HG02884 (cell line): ENCODE measurements at regions not wholly inside any gene's neighbourhood (a gene's known extent, or its start where the extent isn't known, plus 50 kb on each side); places are given as distances from the start of the nearest gene placed in this dataset.

Experiments
- ATAC-seq: cut with Tn5 transposase; IDR thresholded peaks from one replicate; pipeline ENCODE4 v1.9.1; 2021; ENCODE audit warnings: mild to moderate bottlenecking, moderate library complexity; ENCODE audit not compliant: unreplicated experiment

DNA sequence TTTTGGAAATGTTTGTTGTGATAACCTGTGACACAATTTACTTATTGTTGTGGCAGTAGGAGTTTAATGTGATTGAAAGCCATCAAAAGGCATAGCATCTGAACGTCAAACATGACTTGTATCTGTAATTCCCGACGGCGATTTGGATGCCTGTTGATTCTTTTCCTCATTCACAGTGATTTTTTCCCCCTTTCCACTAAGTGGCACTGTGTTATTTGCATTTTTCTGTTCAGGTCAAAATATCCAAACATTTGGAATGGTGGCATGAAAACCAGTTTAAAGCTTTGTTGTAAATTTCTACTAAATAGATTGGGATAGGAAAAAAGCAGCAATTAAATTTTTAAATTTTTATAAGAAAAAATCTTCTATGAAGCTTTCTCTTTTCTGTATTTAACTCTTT is 259.9 kb upstream of the KCNH8 start:
- ATAC-seq, result no peak

DNA sequence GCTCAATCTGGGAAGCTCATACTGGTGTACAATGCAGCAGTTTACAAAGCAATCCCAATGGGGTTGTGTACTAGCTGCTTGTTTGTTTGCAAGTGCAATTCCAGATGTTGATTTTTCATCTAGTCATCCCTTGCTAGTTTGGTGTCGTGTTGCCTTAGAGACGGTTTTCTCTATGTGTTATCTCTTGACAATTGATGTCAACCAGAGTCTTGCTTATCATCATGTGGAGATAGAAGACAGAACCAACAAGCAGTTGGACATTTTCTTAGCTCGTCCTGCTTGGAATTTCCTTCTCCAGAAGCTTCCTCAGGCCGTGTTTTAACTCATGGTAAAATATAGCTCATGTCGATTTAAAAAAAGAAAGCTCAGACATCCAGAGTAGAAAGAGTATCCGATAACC is 262.0 kb upstream of the KCNH8 start:
- no peak for ATAC-seq

- no peak for ATAC-seq
These were observed 262.7 kb upstream of the KCNH8 start for GRCh38 chr3:18885612-18886011.

DNA sequence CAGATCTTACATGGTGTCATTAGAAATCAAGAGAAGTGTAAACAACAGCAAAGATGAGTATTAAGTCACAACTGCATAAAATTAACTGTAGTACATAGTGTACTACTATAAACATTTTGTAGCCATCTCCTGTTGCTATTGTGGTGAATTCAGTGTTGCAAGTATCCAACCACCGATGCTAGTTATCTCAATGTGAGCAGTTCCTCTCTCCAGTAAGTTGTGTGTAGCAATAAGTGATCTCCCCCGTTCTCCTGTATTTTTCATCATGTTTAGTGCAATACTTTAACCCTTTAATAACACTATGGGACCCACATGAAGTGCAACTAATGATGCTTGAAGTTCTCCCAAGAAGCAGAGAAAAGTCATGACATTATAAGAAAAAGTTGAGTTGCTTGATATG is 264.7 kb upstream of the KCNH8 start:
- no peak for ATAC-seq

GRCh38 chr3:18880691-18881090 is 267.6 kb upstream of the KCNH8 start:
- ATAC-seq, result no peak

DNA sequence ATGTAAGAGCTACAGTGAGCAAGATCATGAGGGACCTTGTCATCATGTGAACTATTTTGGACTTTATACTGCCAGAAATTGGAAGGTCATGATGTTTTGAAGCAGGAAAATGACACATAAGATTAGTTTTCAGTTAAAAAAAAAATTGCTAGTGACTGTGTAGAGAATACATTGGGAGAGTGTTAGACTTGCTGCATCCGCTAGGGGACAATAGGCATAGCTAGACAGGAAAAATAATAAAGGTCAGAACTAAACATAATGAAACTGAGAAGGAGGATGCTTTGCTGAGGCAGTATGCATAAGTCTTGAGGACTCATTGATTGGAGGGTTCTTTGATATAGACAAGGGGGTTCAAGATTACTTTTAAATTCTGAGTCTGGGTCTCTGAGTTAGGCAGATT is 275.8 kb upstream of the KCNH8 start:
- ATAC-seq, result peak; percentile 77

DNA sequence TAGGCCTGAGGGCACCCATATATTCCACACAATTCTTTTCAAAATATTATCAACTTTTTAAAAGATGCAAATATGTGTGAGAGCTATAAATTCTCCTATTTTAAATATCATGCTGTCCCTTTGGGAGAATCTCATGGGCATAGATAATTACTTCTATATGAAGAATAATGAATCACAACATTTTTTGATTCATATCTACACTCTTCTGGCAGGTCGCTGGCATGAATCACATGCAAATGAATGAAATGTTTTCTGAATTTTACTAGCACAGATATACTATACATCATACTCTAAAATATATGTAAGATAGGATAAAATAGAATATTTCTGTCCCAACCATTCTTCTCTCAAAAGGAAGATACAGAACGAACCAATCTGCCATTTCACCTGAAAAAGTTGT is 277.7 kb upstream of the KCNH8 start:
- ATAC-seq, result no peak

DNA sequence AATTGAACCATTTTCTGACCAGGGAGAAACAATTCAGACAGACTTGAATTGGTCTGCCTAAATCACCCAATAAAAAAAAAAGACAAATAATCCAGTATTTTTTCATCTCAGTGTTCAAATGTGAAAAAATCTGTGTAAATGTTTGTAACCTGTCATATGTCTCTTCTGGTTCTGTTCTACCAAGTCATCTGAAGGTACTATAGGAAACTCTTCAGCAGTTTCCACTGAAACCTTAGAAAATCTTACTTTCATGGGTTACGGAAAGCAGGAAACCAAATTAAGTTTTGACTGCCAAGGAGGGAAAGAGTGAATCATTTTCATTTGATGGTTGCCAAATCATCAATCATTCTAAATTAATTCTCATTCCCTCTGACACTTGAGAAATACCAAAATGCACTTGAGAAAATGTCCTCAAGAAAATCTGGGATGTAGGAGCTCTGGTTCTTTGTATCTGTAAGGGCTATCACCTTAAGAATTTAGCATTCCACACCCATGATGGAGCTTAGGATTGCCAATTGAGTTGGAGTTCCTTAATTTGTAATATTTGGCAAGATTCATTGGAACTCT is 278.2 kb upstream of the KCNH8 start:
- ATAC-seq, result no peak

GRCh38 chr3:18868911-18869689 is 279.2 kb upstream of the KCNH8 start:
- no peak for ATAC-seq

GRCh38 chr3:18866899-18867298 is 281.4 kb upstream of the KCNH8 start:
- no peak for ATAC-seq

DNA sequence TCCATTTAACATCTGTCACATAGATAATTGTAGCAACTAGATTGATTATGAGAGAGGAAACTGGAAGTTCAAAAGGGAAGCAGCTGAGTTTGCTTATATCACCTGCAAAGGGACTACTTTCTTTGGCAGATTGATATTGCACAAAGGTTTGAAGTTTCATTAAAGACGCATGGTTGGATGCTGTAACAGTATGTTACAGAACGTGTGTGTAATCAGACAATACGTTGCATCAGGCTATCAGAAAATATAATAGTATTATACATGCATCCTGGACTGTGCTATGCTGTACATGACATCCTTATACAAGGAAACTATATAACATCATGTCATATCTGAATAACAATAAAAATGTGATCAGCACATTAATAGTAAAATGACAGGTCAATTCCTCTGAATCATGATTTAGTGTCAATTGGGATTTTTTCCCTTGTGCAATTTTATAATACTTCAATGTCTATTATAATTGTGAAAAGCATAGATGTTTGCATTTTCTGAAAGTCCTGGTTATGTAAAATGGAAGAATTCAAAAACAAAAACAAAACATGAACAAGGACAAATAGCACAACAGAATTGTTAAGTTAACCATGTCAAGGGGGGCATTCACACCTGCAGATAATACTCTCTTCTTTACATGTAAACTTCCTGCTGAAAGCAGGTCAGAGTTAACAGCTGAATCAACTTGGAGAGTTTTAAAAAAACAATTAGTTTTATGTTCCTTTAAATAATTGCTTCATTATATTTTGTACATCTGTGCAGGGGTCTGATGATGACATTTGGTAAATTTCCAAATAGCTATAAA is 283.2 kb upstream of the KCNH8 start:
- no peak for ATAC-seq

- ATAC-seq, result no peak
These were observed 286.2 kb upstream of the KCNH8 start for GRCh38 chr3:18862077-18862476.

GRCh38 chr3:18861137-18861536 is 287.2 kb upstream of the KCNH8 start:
- ATAC-seq, result no peak

DNA sequence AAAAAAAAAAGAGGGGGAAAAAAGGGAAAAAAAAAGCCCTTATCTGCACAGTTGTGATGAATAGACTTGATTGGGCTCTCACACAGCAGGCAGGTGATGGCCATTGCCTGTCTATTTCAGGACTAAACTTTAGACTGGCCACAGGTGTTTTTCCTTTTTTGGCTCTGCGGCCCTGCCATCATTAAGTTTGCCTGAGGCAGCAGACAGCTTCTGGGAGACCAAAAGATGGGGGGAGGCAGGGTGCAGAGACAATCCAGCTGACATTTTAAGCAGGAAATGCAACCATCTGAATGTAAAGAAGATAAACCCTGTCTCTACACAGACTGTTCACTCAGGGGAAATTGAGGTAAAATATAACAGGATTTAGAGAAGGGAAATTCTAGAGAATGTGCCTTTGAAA is 295.0 kb upstream of the KCNH8 start:
- ATAC-seq, result no peak

DNA sequence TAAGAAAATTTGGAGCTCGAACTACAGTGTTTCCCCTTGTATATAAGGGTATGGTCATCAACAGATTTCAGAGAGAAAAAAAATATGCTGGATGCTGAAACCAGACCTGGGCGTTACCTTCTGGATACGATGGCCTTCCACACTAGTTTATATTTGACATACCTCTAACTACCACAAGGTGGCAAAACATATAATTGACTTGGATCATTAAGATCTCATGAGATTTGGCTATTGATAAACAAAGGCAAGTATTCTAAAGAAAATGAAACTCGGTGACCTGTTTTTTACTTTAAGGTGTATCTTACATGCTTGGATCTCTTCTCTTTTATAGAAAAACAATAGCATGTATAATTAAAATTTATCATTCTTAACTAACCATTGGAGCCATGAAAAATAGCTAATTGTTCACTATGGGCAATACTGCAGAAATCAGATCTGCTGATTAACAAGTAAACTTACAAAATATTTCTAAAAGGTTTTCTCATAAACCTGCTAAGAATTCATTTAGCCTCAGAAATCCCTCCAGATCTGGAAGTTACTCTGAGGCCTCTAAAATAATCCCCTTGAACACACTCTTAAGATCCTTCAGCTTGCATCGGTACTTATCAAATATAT is 300.6 kb upstream of the KCNH8 start:
- ATAC-seq, result no peak

DNA sequence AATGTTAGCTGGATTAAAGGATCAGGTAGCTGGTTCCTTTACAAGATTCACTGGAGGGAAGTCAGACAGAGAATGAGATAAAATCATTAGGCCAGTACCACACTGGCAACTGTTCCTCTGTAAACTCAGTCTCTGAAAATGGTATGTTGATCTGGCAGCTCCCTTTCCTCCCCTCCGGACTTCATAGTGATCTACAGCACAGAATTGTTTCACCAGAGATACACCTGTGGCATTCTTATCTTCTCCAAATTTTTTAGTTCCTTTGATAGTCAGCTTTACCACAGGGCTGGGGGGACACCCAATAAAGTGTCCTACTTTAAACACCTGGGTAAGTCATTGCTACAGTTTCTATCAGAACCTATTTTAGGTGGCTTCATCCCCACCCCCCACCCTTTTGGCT is 304.3 kb upstream of the KCNH8 start:
- ATAC-seq, result no peak

GRCh38 chr3:18843188-18843587 is 305.1 kb upstream of the KCNH8 start:
- ATAC-seq, result no peak

DNA sequence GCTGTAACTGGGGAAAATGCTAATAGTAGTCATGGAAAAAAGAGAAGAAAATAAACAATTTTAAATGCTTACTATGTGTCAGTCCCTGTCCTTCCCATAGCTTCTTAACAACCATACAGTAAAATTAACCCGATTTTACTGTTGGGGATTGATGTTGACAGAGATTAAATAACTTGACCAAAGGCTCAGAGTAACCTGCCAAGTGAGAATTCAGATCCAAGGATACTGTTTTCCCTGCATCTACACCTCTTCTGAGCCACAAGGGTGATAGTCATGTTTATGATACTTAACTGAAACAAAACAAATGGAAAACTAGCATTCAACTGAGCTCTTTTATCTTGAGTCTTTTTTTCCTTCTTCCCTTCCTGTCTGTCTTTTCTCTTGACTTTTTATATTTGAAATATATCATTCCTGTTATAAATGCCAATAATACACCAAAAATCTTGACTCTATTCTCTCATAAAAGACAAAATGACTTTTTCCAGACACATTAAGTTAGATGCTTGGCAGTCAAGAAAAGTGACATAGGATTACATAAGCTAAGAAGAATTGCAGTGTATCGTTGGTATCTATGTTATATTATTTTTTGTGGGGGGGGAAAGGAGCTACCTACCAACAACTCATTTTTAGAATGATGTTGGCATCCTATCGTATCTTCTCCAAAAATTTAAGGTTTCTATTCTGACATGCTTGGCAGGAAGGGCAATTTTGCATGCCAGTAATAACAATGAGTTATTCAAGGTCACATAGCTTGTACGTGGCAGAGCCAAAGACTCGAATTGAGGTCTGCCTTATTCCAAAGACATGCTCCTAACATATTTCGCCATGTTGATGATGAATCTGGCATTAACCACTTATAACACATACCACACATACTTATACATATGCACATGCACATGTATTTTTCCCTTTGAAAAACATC is 306.6 kb upstream of the KCNH8 start:
- ATAC-seq, result no peak

- ATAC-seq, result no peak
These were observed 307.7 kb upstream of the KCNH8 start for GRCh38 chr3:18840535-18841137.

GRCh38 chr3:18838758-18839157 is 309.6 kb upstream of the KCNH8 start:
- no peak for ATAC-seq
